Gastroesophageal sphincter (tissue), 4 donors: ENCODE measurements at regions not wholly inside any gene's neighbourhood (a gene's known extent, or its start where the extent isn't known, plus 50 kb on each side); places are given as distances from the start of the nearest gene placed in this dataset.

Source experiments
- ATAC-seq: fragments of 150-250 bp; one replicate; pipeline ENCODE4 v1.9.1; 2016; ENCODE audit warnings: mild to moderate bottlenecking, moderate library complexity
- H3K27ac ChIP-seq, 4 donors: fragments of 200-600 bp; sonication (generic) in 3 of 4; 1 replicate in 3 of 4; 2 replicates in 1 of 4; pipeline ENCODE4 v1.5.1; 2016 to 2019
- H3K27me3 ChIP-seq: fragments of 200-600 bp; sonication (generic); one replicate; pipeline ENCODE4 v1.5.1; 2019
- H3K36me3 ChIP-seq, 2 donors: fragments of 200-600 bp; sonication (generic); one replicate each; pipeline ENCODE4 v1.5.1; 2019; ENCODE audit warnings: control low read depth in 1 of 2
- H3K4me1 ChIP-seq, 3 donors: fragments of 200-600 bp; sonication (generic); 1 replicate in 2 of 3; 2 replicates in 1 of 3; pipeline ENCODE4 v1.5.1; 2016 to 2019; ENCODE audit warnings: control low read depth in 2 of 3
- H3K4me3 ChIP-seq, 2 donors: fragments of 200-600 bp; sonication (generic); one replicate each; pipeline ENCODE4 v1.5.1; 2019; ENCODE audit warnings: mild to moderate bottlenecking in 1 of 2, moderate library complexity in 1 of 2
- H3K9me3 ChIP-seq, 3 donors: fragments of 200-600 bp; sonication (generic); one replicate each; pipeline ENCODE4 v1.5.1; 2017 to 2019; ENCODE audit warnings: control low read depth in 2 of 3
- CTCF ChIP-seq, 4 experiments: fragments of 200-600 bp in 2 of 4; fragments of 450-650 bp in 2 of 4; sonication (generic) in 1 of 4; IDR thresholded peaks; one replicate each; pipeline ENCODE4 v1.5.1; 2017 to 2019; ENCODE audit warnings: antibody characterized with exemption in 4 of 4, mild to moderate bottlenecking in 2 of 4, moderate library complexity in 2 of 4
- EP300 ChIP-seq: sonication (generic); formaldehyde crosslinking; IDR thresholded peaks from one replicate; pipeline ENCODE4 v1.6.1; 2017; ENCODE audit warnings: antibody characterized with exemption, mild to moderate bottlenecking
- POLR2A ChIP-seq, 2 donors: fragments of 450-650 bp; IDR thresholded peaks; one replicate each; pipeline ENCODE4 v1.6.1; 2017; ENCODE audit warnings: antibody characterized with exemption in 2 of 2, mild to moderate bottlenecking in 2 of 2, moderate library complexity in 1 of 2
- POLR2AphosphoS5 ChIP-seq: sonication (generic); formaldehyde crosslinking; IDR thresholded peaks from one replicate; pipeline ENCODE4 v1.6.1; 2017; ENCODE audit warnings: antibody characterized with exemption
- WGBS, 2 donors: methylation state at CpG; one replicate each; pipeline ENCODE4 v1.1.5; 2018; ENCODE audit warnings: low coverage in 1 of 2; 5-methylcytosine and 5-hydroxymethylcytosine counted together

GRCh38 chr2:219692521-219692920, 65.1 kb downstream of the SLC4A3 start:
- H3K36me3 ChIP-seq = no peaks in the 10 kb centered on the region
- H3K27ac ChIP-seq = no peak overlapping the region
- H3K27me3 ChIP-seq = peaks cover 5% of the 10 kb centered on the region
- peaks cover 0 to 11% (median 0%) of the 10 kb centered on the region in 3 donors for H3K4me1 ChIP-seq
- H3K4me3 ChIP-seq = no peak overlapping the region
- no peaks in the 10 kb centered on the region for H3K9me3 ChIP-seq
- no peak for TF ChIP-seq EP300
- TF ChIP-seq CTCF (IDR thresholded peaks at IDR 0.05) = no peak
- no peak for TF ChIP-seq POLR2A (IDR thresholded peaks at IDR 0.05)
- no peak for TF ChIP-seq POLR2AphosphoS5
- ATAC-seq = no peak
- WGBS, 2 donors = 60 to 82% methylated on average over 1 to 5 of the region's 5 CpGs

DNA sequence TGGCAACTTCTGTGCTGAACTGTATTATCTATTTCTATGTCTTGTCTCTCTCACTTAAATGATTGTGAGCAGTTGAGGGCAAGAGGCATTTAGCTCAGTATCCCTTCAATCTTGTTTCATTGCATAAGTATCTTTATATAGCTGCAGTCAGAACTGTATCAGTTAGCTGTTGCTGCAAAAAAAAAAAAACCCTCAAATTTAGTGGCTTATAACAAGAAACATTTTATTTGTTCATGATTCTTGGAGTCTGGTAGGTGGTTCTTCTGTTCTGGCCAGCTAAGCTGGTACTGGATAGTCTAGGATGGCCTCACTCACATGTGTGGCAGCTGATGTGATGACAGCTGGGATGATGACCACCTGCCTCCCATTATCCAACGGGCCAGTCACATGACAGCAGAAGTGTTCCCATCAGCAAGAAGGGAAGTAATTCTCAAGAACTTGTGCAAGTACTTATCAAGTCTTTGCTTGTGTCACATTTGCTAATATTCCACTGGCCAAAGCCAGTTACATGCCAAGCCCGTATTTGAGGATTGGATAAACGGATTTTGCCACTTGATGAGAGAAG, 67.8 kb downstream of the SLC4A3 start:
- Histone ChIP-seq H3K9me3 (no peaks in the 10 kb centered on the region), H3K4me3 (no peak overlapping the region), H3K4me1 (no peaks in the 10 kb centered on the region), H3K36me3 (no peaks in the 10 kb centered on the region), H3K27me3 (peaks cover 21% of the 10 kb centered on the region), H3K27ac (no peak overlapping the region)
- ATAC-seq = no peak
- TF ChIP-seq EP300 (no peak), POLR2AphosphoS5 (no peak), CTCF (IDR thresholded peaks at IDR 0.05) (no peak), POLR2A (IDR thresholded peaks at IDR 0.05) (no peak)
- 57 to 58% methylated on average over 3 of the region's 3 CpGs for WGBS, 2 donors

GRCh38 chr2:219697811-219698747, 70.6 kb downstream of the SLC4A3 start:
- H3K27me3 ChIP-seq = peaks cover 21% of the 10 kb centered on the region
- peaks cover 0 to 18% (median 0%) of the 10 kb centered on the region in 3 donors for H3K4me1 ChIP-seq
- ATAC-seq = no peak
- TF ChIP-seq EP300 (no peak), POLR2AphosphoS5 (no peak), POLR2A (IDR thresholded peaks at IDR 0.05) (no peak), CTCF (IDR thresholded peaks at IDR 0.05) (no peak)
- no peak overlapping the region for H3K4me3 ChIP-seq
- no peaks in the 10 kb centered on the region for H3K9me3 ChIP-seq
- 59 to 63% methylated on average over 6 to 12 of the region's 12 CpGs for WGBS, 2 donors
- H3K36me3 ChIP-seq = no peaks in the 10 kb centered on the region
- no peak overlapping the region for H3K27ac ChIP-seq

DNA sequence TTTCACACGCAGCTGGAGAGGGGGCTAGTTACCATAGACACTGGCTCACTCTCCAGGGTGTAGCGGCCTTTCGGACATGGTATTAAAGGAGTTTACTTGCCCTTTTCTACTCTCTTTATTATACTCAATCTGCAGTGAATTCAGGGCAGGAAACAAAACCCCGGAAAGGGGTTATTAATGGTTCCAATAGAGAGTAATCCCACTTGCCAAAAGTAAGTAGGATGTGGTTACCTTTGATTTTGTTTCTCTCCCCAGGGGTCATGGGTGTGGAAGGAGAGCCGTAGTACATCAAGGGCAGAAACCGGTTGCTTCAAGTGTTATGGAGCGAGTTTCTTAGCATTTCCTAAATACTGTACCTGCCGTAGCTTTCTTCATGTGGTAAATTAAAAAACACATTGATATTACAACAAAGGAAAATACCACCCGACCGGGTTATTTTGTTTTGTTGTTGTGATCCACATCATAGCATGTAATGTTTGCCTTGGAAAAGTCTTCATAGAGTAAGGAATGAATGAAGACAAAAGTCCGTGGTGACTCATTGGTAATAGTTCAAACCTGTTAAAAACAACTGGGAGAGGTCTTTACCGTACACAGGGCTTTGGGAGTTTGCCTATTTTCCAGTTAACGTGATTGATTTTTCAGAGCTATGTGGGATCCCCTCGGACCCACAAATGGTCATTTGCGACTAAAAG, 71.5 kb downstream of the SLC4A3 start:
- TF ChIP-seq POLR2AphosphoS5 (no peak), CTCF (IDR thresholded peaks at IDR 0.05) (no peak), EP300 (no peak), POLR2A (IDR thresholded peaks at IDR 0.05) (no peak)
- 67 to 70% methylated on average over 15 of the region's 15 CpGs for WGBS, 2 donors
- Histone ChIP-seq H3K27me3 (peaks cover 21% of the 10 kb centered on the region), H3K4me3 (no peak overlapping the region), H3K36me3 (no peaks in the 10 kb centered on the region), H3K27ac (no peak overlapping the region), H3K9me3 (no peaks in the 10 kb centered on the region), H3K4me1 (peaks cover 0 to 25% (median 0%) of the 10 kb centered on the region in 3 donors)
- ATAC-seq = no peak
